HCT116 (cell line): ENCODE measurements at regions not wholly inside any gene's neighbourhood (a gene's known extent, or its start where the extent isn't known, plus 50 kb on each side); places are given as distances from the start of the nearest gene placed in this dataset.

Source experiments
- CBX3 ChIP-seq: IDR thresholded peaks from 2 replicates; pipeline ENCODE4 v1.6.1; 2012; ENCODE audit warnings: low read depth
- CEBPB ChIP-seq: IDR thresholded peaks from 2 replicates; pipeline ENCODE4 v1.6.1; 2012; ENCODE audit warnings: low read depth
- EZH2 ChIP-seq: fragments of 200-600 bp; sonication (generic); IDR thresholded peaks from 2 replicates; pipeline ENCODE4 v1.6.1; 2017; ENCODE audit warnings: antibody characterized with exemption, mixed run types
- JUND ChIP-seq: IDR thresholded peaks from 2 replicates; pipeline ENCODE4 v1.6.1; 2012
- POLR2A ChIP-seq: IDR thresholded peaks from 2 replicates; pipeline ENCODE4 v1.7.0; 2011; ENCODE audit warnings: borderline replicate concordance; ENCODE audit not compliant: insufficient read depth, insufficient read length; ENCODE audit errors: extremely low read depth
- POLR2AphosphoS5 ChIP-seq: IDR thresholded peaks from 2 replicates; pipeline ENCODE4 v1.6.1; 2011; ENCODE audit warnings: mild to moderate bottlenecking, low read depth, low read length, moderate library complexity
- RAD21 ChIP-seq: IDR thresholded peaks from 2 replicates; pipeline ENCODE4 v1.6.1; 2012; ENCODE audit warnings: low read depth, mild to moderate bottlenecking
- SRF ChIP-seq: IDR thresholded peaks from 2 replicates; pipeline ENCODE4 v1.6.1; 2012; ENCODE audit warnings: low read depth
- YY1 ChIP-seq: IDR thresholded peaks from 2 replicates; pipeline ENCODE4 v1.6.1; 2011; ENCODE audit warnings: low read length, low read depth, moderate library complexity, mild to moderate bottlenecking; ENCODE audit not compliant: insufficient replicate concordance; ENCODE audit errors: extremely low read depth
- ZNF274 ChIP-seq: fragments of 200-500 bp; sonication (Bioruptor generic); IDR thresholded peaks from 2 replicates; pipeline ENCODE4 v1.6.1; 2014; ENCODE audit warnings: mild to moderate bottlenecking, low read depth, low read length, inconsistent platforms
- TF ChIP-seq, protein P1 (sequence below), 3 experiments: fragments of 200-600 bp in 1 of 3; sonication (generic) in 1 of 3; IDR thresholded peaks in 2 of 3; conservative IDR thresholded peaks in 1 of 3; 2 replicates each; pipeline ENCODE4 v1.5.1; 2012 to 2017; ENCODE audit warnings: low read depth in 2 of 3, low read length in 2 of 3, antibody characterized with exemption in 1 of 3, borderline replicate concordance in 1 of 3, control low read depth in 1 of 3, mild to moderate bottlenecking in 1 of 3, mixed read lengths in 1 of 3, mixed run types in 1 of 3, moderate library complexity in 1 of 3; ENCODE audit not compliant: insufficient read depth in 1 of 3
- TF ChIP-seq, protein P2 (sequence below): IDR thresholded peaks from 2 replicates; pipeline ENCODE4 v1.6.1; 2011; ENCODE audit warnings: mild to moderate bottlenecking, low read length, moderate library complexity; ENCODE audit not compliant: insufficient replicate concordance; ENCODE audit errors: extremely low read depth
- TF ChIP-seq, protein P3 (sequence below): IDR thresholded peaks from 2 replicates; pipeline ENCODE4 v1.6.1; 2012
- TF ChIP-seq, protein P4 (sequence below): IDR thresholded peaks from 2 replicates; pipeline ENCODE4 v1.6.1; 2012; ENCODE audit warnings: low read depth

DNA sequence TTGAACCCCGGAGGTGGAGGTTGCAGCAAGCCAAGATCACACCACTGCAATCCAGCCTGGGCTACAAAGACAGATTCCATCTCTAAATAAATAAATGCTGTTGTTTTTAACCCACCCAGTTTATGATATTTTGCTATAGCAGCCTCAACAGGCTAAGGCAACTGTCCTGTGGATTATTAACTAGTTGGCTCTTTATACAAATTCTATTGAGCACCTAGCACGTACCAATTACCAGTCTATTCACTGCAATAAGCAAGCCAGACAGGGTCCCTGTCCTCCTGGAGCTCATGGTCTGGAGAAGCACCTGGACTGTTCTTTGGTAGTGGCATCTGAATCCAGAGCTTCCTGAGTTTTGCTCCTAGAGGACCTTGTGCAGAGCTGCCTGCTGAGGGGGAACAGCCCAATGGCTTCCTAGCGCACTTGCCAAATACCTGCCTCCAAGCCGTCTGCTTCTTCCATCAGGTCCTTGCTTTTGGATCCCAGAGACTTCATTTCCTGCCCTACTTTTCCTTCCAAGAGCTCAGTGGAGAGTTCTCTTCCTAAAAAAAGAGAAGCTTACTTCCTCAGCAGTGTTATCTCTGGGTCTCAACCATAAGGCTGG is 49.9 kb upstream of the MICAL2 start:
- TF ChIP-seq JUND (no peak), CEBPB (no peak), RAD21 (no peak), EZH2 (no peak), YY1 (no peak), POLR2A (no peak), SRF (no peak), ZNF274 (no peak), CBX3 (no peak), POLR2AphosphoS5 (no peak)
- TF ChIP-seq, protein P1, sequence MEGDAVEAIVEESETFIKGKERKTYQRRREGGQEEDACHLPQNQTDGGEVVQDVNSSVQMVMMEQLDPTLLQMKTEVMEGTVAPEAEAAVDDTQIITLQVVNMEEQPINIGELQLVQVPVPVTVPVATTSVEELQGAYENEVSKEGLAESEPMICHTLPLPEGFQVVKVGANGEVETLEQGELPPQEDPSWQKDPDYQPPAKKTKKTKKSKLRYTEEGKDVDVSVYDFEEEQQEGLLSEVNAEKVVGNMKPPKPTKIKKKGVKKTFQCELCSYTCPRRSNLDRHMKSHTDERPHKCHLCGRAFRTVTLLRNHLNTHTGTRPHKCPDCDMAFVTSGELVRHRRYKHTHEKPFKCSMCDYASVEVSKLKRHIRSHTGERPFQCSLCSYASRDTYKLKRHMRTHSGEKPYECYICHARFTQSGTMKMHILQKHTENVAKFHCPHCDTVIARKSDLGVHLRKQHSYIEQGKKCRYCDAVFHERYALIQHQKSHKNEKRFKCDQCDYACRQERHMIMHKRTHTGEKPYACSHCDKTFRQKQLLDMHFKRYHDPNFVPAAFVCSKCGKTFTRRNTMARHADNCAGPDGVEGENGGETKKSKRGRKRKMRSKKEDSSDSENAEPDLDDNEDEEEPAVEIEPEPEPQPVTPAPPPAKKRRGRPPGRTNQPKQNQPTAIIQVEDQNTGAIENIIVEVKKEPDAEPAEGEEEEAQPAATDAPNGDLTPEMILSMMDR (IDR thresholded peaks at IDR 0.05 in 2 of 3, conservative IDR thresholded peaks at IDR 0.05 in 1 of 3; ENCODE audit: borderline replicate concordance in 1 of 3, insufficient read depth in 1 of 3, low read depth in 2 of 3, low read length in 2 of 3): no peak
- TF ChIP-seq, protein P2, sequence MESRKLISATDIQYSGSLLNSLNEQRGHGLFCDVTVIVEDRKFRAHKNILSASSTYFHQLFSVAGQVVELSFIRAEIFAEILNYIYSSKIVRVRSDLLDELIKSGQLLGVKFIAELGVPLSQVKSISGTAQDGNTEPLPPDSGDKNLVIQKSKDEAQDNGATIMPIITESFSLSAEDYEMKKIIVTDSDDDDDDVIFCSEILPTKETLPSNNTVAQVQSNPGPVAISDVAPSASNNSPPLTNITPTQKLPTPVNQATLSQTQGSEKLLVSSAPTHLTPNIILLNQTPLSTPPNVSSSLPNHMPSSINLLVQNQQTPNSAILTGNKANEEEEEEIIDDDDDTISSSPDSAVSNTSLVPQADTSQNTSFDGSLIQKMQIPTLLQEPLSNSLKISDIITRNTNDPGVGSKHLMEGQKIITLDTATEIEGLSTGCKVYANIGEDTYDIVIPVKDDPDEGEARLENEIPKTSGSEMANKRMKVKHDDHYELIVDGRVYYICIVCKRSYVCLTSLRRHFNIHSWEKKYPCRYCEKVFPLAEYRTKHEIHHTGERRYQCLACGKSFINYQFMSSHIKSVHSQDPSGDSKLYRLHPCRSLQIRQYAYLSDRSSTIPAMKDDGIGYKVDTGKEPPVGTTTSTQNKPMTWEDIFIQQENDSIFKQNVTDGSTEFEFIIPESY: no peak
- TF ChIP-seq, protein P3, sequence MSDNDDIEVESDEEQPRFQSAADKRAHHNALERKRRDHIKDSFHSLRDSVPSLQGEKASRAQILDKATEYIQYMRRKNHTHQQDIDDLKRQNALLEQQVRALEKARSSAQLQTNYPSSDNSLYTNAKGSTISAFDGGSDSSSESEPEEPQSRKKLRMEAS: no peak
- TF ChIP-seq, protein P4, sequence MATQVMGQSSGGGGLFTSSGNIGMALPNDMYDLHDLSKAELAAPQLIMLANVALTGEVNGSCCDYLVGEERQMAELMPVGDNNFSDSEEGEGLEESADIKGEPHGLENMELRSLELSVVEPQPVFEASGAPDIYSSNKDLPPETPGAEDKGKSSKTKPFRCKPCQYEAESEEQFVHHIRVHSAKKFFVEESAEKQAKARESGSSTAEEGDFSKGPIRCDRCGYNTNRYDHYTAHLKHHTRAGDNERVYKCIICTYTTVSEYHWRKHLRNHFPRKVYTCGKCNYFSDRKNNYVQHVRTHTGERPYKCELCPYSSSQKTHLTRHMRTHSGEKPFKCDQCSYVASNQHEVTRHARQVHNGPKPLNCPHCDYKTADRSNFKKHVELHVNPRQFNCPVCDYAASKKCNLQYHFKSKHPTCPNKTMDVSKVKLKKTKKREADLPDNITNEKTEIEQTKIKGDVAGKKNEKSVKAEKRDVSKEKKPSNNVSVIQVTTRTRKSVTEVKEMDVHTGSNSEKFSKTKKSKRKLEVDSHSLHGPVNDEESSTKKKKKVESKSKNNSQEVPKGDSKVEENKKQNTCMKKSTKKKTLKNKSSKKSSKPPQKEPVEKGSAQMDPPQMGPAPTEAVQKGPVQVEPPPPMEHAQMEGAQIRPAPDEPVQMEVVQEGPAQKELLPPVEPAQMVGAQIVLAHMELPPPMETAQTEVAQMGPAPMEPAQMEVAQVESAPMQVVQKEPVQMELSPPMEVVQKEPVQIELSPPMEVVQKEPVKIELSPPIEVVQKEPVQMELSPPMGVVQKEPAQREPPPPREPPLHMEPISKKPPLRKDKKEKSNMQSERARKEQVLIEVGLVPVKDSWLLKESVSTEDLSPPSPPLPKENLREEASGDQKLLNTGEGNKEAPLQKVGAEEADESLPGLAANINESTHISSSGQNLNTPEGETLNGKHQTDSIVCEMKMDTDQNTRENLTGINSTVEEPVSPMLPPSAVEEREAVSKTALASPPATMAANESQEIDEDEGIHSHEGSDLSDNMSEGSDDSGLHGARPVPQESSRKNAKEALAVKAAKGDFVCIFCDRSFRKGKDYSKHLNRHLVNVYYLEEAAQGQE: no peak
